ENCODE measurements at regions not wholly inside any gene's neighbourhood (a gene's known extent, or its start where the extent isn't known, plus 50 kb on each side); places are given as distances from the start of the nearest gene placed in this dataset.

GRCh38 chr2:176845718-176846117 lies 366.9 kb upstream of the HNRNPA3 start (continued):
- TF ChIP-seq HMGA2 (CRISPR knock-in tag; IDR thresholded peaks at IDR 0.05) (no peak), ZNF317 (CRISPR knock-in tag; IDR thresholded peaks at IDR 0.05; ENCODE audit: borderline replicate concordance, low read depth) (no peak)

GRCh38 chr2:176847575-176847974 lies 365.0 kb upstream of the HNRNPA3 start:
- H3K36me3 Mint-ChIP-seq, result no peaks in the 10 kb centered on the region
- ATAC-seq (no peak), DNase-seq (ENCODE audit: low spot score) (no peak)
- H3K9me3 Mint-ChIP-seq, result peaks cover 7% of the 10 kb centered on the region; the same call in 1 of the 2 replicates
- TF ChIP-seq ATF1 (CRISPR knock-in tag; IDR thresholded peaks at IDR 0.05), result no peak
- no peak for TF ChIP-seq ZNF396 (CRISPR knock-in tag; IDR thresholded peaks at IDR 0.05; ENCODE audit: borderline replicate concordance)
- TF ChIP-seq NR2C2 (CRISPR knock-in tag; IDR thresholded peaks at IDR 0.05), result no peak
- TF ChIP-seq ATF6 (CRISPR knock-in tag; IDR thresholded peaks at IDR 0.05), result no peak
- TF ChIP-seq, protein P1, sequence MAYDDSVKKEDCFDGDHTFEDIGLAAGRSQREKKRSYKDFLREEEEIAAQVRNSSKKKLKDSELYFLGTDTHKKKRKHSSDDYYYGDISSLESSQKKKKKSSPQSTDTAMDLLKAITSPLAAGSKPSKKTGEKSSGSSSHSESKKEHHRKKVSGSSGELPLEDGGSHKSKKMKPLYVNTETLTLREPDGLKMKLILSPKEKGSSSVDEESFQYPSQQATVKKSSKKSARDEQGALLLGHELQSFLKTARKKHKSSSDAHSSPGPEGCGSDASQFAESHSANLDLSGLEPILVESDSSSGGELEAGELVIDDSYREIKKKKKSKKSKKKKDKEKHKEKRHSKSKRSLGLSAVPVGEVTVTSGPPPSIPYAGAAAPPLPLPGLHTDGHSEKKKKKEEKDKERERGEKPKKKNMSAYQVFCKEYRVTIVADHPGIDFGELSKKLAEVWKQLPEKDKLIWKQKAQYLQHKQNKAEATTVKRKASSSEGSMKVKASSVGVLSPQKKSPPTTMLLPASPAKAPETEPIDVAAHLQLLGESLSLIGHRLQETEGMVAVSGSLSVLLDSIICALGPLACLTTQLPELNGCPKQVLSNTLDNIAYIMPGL (CRISPR knock-in tag; IDR thresholded peaks at IDR 0.05), result no peak
- TF ChIP-seq, protein P2, sequence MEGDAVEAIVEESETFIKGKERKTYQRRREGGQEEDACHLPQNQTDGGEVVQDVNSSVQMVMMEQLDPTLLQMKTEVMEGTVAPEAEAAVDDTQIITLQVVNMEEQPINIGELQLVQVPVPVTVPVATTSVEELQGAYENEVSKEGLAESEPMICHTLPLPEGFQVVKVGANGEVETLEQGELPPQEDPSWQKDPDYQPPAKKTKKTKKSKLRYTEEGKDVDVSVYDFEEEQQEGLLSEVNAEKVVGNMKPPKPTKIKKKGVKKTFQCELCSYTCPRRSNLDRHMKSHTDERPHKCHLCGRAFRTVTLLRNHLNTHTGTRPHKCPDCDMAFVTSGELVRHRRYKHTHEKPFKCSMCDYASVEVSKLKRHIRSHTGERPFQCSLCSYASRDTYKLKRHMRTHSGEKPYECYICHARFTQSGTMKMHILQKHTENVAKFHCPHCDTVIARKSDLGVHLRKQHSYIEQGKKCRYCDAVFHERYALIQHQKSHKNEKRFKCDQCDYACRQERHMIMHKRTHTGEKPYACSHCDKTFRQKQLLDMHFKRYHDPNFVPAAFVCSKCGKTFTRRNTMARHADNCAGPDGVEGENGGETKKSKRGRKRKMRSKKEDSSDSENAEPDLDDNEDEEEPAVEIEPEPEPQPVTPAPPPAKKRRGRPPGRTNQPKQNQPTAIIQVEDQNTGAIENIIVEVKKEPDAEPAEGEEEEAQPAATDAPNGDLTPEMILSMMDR (IDR thresholded peaks at IDR 0.05), result no peak
- TF ChIP-seq ARID4B (CRISPR knock-in tag; IDR thresholded peaks at IDR 0.05; ENCODE audit: borderline replicate concordance), result no peak
- TF ChIP-seq, protein P3, sequence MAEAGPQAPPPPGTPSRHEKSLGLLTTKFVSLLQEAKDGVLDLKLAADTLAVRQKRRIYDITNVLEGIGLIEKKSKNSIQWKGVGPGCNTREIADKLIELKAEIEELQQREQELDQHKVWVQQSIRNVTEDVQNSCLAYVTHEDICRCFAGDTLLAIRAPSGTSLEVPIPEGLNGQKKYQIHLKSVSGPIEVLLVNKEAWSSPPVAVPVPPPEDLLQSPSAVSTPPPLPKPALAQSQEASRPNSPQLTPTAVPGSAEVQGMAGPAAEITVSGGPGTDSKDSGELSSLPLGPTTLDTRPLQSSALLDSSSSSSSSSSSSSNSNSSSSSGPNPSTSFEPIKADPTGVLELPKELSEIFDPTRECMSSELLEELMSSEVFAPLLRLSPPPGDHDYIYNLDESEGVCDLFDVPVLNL (CRISPR knock-in tag; IDR thresholded peaks at IDR 0.05; ENCODE audit: borderline replicate concordance, low read depth), result no peak
- no peak for TF ChIP-seq KAT7 (CRISPR knock-in tag; IDR thresholded peaks at IDR 0.05; ENCODE audit: borderline replicate concordance)
- no peak for TF ChIP-seq SP1 (CRISPR knock-in tag; conservative IDR thresholded peaks at IDR 0.05)
- TF ChIP-seq, protein P4, sequence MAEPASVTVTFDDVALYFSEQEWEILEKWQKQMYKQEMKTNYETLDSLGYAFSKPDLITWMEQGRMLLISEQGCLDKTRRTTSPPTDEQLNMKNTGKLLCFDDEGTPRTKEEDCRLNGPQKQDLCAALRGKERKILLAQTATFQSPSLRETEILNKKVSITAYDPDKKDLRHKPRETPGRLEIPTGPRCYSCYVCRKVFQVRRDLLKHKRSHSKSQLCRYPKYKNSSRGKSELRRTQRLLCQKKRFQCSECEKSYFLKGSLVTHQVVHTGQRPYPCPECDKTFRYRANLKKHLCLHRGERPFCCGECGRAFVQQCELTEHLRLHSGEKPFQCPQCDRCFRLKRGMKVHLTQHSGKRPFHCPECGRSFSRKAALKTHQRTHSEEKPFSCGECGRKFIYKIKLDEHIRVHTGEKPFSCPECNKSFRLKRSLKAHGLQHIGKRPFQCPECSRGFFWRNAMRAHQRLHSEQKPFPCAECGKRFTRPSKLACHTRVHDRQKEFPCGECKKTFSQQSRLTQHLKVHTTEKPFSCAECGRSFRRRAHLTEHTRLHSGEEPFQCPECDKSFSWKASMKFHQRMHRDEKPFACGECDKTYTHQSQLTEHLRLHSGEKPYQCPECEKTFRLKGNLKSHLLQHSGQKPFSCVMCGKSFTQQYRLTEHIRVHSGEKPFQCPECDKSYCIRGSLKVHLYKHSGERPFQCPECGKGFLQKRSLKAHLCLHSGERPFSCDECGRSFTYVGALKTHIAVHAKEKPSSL (CRISPR knock-in tag; conservative IDR thresholded peaks at IDR 0.05), result no peak
- ChIA-PET CTCF (no interaction called here), POLR2A (no interaction called here)
- peaks cover 6% of the 10 kb centered on the region for H3K27me3 Mint-ChIP-seq (ENCODE audit: low read depth)
- no peak overlapping the region for H3K27ac Mint-ChIP-seq
- H3K4me3 Mint-ChIP-seq, result no peak overlapping the region
- peaks cover 46% of the 10 kb centered on the region for H3K4me1 Mint-ChIP-seq

Data from WTC11 (cell line).